Esophagus squamous epithelium (tissue), 4 donors: ENCODE measurements at regions not wholly inside any gene's neighbourhood (a gene's known extent, or its start where the extent isn't known, plus 50 kb on each side); places are given as distances from the start of the nearest gene placed in this dataset.

Source experiments
- CTCF ChIP-seq, 6 experiments: fragments of 450-650 bp in 4 of 6; fragments of 200-600 bp in 2 of 6; sonication (generic) in 2 of 6; IDR thresholded peaks; one replicate each; pipeline ENCODE4 v1.5.1; 2016 to 2019; ENCODE audit warnings: antibody characterized with exemption in 6 of 6, mild to moderate bottlenecking in 4 of 6, moderate library complexity in 4 of 6
- POLR2A ChIP-seq, 4 donors: fragments of 450-650 bp; IDR thresholded peaks; one replicate each; pipeline ENCODE4 v1.6.1; 2017; ENCODE audit warnings: antibody characterized with exemption in 4 of 4, mild to moderate bottlenecking in 4 of 4, moderate library complexity in 3 of 4

- TF ChIP-seq CTCF (IDR thresholded peaks at IDR 0.05) (no peak), POLR2A (IDR thresholded peaks at IDR 0.05) (no peak)
Measured at GRCh38 chr2:53424902-53425301, 342.7 kb upstream of the CHAC2 start.
